Pancreas (tissue), 10 donors: ENCODE measurements at regions not wholly inside any gene's neighbourhood (a gene's known extent, or its start where the extent isn't known, plus 50 kb on each side); places are given as distances from the start of the nearest gene placed in this dataset.

Source experiments
- ATAC-seq, 4 donors: fragments of 200-7000 bp; cut with Tn5 transposase; one replicate each; pipeline versions ENCODE4 v1.8.0 to v1.9.1; 2020; ENCODE audit warnings: mild to moderate bottlenecking in 4 of 4, moderate library complexity in 4 of 4
- DNase-seq, 6 donors: peaks; one replicate each; pipeline ENCODE4 v3.0.0-alpha.2; 2020
- FAIRE-seq: peaks from 2 replicates; lab custom pipeline; 2012; peaks lifted over from hg19 to GRCh38; lab: Jason Lieb, UNC
- H3K27ac ChIP-seq, 4 donors: fragments of 200-600 bp; sonication (generic); 1 replicate in 3 of 4; 2 replicates in 1 of 4; pipeline versions ENCODE4 v1.5.0 to v1.8.0; 2020
- H3K27me3 ChIP-seq, 4 donors: fragments of 200-600 bp; one replicate each; pipeline ENCODE4 v1.8.0; 2021
- H3K36me3 ChIP-seq, 3 donors: fragments of 200-600 bp; sonication (generic) in 1 of 3; one replicate each; pipeline versions ENCODE4 v1.5.0 to v1.8.0; 2020 to 2021
- H3K4me1 ChIP-seq, 3 donors: fragments of 200-600 bp; one replicate each; pipeline ENCODE4 v1.8.0; 2021
- H3K4me3 ChIP-seq, 4 donors: fragments of 200-600 bp; sonication (generic) in 2 of 4; one replicate each; pipeline versions ENCODE4 v1.5.0 to v1.8.0; 2020 to 2021
- H3K9me3 ChIP-seq, 4 donors: fragments of 200-600 bp; one replicate each; pipeline ENCODE4 v1.8.0; 2021
- WGBS, 2 donors: extraction: QIAGEN DNeasy Blood & Tissue Kit; methylation state at CpG; one replicate each; pipeline ENCODE4 v1.1.7; 2013; 5-methylcytosine and 5-hydroxymethylcytosine counted together
- intact Hi-C, 3 donors: fragments of 100-400 bp; cut with DNase I; formaldehyde crosslinking; loops; one replicate each; pipeline versions ENCODE4 v1.11.1 to v1.14.2; 2022
- TF ChIP-seq, protein P1 (sequence below), 4 donors: fragments of 200-600 bp; sonication (generic) in 3 of 4; IDR thresholded peaks; one replicate each; pipeline versions ENCODE4 v1.5.0 to v1.8.0; 2021; ENCODE audit warnings: antibody characterized with exemption in 4 of 4
- donor health status: healthy with polysubstance abuse.
- donor health status: DM: no; HTN: no; CAD: no; lungs with moderate emphysema.
- donor health status: DM: no; HTN: no; CAD: no.
- donor health status: control.
- donor health status: control.
- donor health status: Bipolar disorder and iron deficiency.
- donor health status: DM: yes; HTN: yes; CAD: no.
- donor health status: DM: no; HTN: no; CAD: no.
- donor health status: DM: no; HTN: no; CAD: no.
- donor health status: DM: yes; HTN: yes; CAD: no.

DNA sequence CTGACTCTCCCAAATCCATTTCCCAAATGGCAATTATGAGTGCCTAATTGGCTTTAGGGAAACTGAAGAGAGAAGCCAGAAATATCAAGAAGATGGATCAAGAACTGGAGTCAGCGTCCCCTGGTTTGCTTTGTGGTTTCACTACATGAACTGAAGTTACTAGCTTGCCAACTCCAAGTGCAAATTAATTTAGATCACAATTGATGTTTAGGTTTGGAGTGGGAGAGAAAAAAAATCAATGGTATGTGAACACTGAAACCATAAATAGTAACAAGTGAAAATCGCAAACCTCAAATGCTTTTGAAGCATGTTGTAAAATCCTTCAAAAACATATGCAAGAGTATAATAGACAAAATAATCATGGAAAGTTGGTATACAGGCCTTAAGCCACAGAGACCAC, 1528.6 kb upstream of the SLC10A2 start:
- TF ChIP-seq, protein P1, sequence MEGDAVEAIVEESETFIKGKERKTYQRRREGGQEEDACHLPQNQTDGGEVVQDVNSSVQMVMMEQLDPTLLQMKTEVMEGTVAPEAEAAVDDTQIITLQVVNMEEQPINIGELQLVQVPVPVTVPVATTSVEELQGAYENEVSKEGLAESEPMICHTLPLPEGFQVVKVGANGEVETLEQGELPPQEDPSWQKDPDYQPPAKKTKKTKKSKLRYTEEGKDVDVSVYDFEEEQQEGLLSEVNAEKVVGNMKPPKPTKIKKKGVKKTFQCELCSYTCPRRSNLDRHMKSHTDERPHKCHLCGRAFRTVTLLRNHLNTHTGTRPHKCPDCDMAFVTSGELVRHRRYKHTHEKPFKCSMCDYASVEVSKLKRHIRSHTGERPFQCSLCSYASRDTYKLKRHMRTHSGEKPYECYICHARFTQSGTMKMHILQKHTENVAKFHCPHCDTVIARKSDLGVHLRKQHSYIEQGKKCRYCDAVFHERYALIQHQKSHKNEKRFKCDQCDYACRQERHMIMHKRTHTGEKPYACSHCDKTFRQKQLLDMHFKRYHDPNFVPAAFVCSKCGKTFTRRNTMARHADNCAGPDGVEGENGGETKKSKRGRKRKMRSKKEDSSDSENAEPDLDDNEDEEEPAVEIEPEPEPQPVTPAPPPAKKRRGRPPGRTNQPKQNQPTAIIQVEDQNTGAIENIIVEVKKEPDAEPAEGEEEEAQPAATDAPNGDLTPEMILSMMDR (IDR thresholded peaks at IDR 0.05), result no peak
- no peaks in the 10 kb centered on the region for H3K9me3 ChIP-seq
- intact Hi-C loops, result no loop called here
- H3K36me3 ChIP-seq, result no peaks in the 10 kb centered on the region
- H3K27me3 ChIP-seq, result no peaks in the 10 kb centered on the region
- no peak for FAIRE-seq
- no peak for DNase-seq
- H3K27ac ChIP-seq, result no peak overlapping the region
- no peaks in the 10 kb centered on the region for H3K4me1 ChIP-seq
- no peak overlapping the region for H3K4me3 ChIP-seq
- 84 to 90% methylated on average over 2 of the region's 2 CpGs for WGBS, 2 donors
- no peak for ATAC-seq

DNA sequence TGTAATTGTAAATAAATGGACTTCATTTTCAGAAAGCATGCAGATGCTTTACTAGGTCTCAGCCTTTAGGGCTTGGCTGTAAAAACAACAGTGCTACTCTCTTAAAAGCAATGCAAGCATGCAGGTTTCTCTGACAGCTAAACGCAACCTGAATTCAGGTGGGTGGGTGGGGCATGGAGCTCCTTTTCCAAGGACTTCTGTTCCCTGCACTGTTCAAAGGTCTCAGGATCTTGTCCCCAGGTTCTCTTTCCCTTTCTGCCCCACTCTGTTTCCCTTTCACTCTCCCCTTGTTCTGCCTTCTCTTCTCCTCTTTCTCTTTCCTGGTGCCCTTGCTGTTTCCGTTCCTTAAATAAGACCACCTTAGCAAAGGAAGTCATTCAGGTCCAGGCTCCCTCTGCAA, 1527.5 kb upstream of the SLC10A2 start:
- TF ChIP-seq, protein P1 (IDR thresholded peaks at IDR 0.05), result no peak
- Histone ChIP-seq H3K27ac (no peak overlapping the region), H3K4me3 (no peak overlapping the region), H3K4me1 (no peaks in the 10 kb centered on the region), H3K27me3 (no peaks in the 10 kb centered on the region), H3K36me3 (no peaks in the 10 kb centered on the region), H3K9me3 (no peaks in the 10 kb centered on the region)
- 67 to 85% methylated on average over 2 of the region's 2 CpGs for WGBS, 2 donors
- no peak for FAIRE-seq
- intact Hi-C loops, result no loop called here
- no peak for ATAC-seq
- no peak for DNase-seq

DNA sequence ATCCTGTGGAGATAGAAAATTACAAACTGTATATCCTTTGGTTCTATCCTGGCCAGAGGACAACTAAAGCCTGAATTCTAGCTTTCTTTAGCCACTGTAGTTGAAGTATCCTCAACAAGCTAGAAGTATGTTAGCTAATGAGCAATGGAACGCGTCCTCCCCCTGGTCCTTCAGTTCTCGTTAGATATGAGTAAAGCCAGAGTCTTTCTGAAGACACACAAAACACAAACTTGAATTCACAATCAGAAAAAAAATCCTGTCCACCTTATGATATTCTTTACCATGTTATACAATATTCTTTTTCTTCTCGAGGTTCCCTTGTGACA, 1527.0 kb upstream of the SLC10A2 start:
- intact Hi-C loops, result no loop called here
- H3K36me3 ChIP-seq, result no peaks in the 10 kb centered on the region
- H3K9me3 ChIP-seq, result no peaks in the 10 kb centered on the region
- H3K4me1 ChIP-seq, result no peaks in the 10 kb centered on the region
- TF ChIP-seq, protein P1 (IDR thresholded peaks at IDR 0.05), result no peak
- H3K27ac ChIP-seq, result no peak overlapping the region
- H3K4me3 ChIP-seq, result no peak overlapping the region
- FAIRE-seq (no peak), ATAC-seq (no peak), DNase-seq (no peak)
- no peaks in the 10 kb centered on the region for H3K27me3 ChIP-seq
- WGBS, 2 donors, result 82 to 91% methylated on average over 4 of the region's 4 CpGs

DNA sequence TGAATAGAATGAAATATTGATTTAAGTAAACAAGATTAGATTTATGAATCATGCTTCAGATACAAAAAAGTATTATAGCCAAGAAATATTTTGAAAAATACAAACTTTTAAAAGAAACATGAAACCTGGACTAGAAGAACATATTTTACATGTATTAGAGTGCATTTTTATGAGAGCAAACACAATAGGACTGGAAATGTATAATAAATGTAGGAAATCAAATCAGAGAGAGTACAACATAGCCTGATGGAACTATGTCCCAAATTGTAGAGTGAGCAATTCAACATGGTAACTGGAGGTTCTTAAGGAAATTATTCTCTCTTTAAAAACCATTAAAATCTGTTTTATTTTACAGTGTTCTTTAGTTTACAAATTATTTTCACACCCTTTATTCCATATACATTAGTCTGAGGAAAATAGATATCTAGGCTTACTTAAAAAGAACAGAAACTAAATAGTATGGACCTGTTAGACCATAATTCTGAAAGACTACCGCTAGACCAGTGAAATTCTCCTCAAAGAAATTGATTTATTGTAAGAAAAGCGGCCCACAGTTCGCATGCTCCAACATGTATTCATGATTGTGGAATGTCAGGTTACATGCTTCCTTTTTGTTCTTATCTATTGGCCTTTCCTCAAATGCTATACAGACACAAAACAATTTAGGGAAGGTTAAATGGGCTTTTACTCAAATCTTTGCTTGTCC, 1526.5 kb upstream of the SLC10A2 start:
- no peak overlapping the region for H3K27ac ChIP-seq
- ATAC-seq (no peak), DNase-seq (no peak), FAIRE-seq (no peak)
- no peaks in the 10 kb centered on the region for H3K27me3 ChIP-seq
- no peak overlapping the region for H3K4me3 ChIP-seq
- intact Hi-C loops, result no loop called here
- TF ChIP-seq, protein P1 (IDR thresholded peaks at IDR 0.05), result no peak
- no peaks in the 10 kb centered on the region for H3K36me3 ChIP-seq
- no peaks in the 10 kb centered on the region for H3K4me1 ChIP-seq
- WGBS, 2 donors, result 92 to 96% methylated on average over 3 of the region's 3 CpGs
- H3K9me3 ChIP-seq, result no peaks in the 10 kb centered on the region

DNA sequence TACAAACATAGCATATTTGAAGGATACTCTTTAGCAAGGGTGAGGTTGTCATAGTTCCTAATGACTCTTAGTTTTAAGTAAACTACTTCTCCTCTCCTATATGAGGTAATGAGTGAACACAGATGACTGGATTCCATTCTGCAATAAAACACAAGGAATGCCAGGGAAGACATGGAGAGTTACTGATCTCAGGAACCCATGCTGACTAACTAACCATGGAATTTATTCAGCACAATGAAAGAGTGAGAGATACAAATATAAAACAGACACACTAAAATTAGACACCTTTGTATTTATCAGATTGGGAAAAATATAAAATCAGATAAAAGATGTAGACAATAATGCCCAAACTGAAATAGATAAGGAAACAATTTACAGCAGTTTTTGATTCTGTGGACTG, 1525.9 kb upstream of the SLC10A2 start:
- Histone ChIP-seq H3K4me3 (no peak overlapping the region), H3K4me1 (no peaks in the 10 kb centered on the region), H3K27me3 (no peaks in the 10 kb centered on the region), H3K9me3 (no peaks in the 10 kb centered on the region), H3K27ac (no peak overlapping the region), H3K36me3 (no peaks in the 10 kb centered on the region)
- DNase-seq (no peak), ATAC-seq (peak in 2 of 4 donors; percentile 34 to 50), FAIRE-seq (no peak)
- TF ChIP-seq, protein P1 (IDR thresholded peaks at IDR 0.05), result no peak
- intact Hi-C loops, result no loop called here
